T-helper 1 cell treated with Interleukin-12 subunit alpha and Interleukin-12 subunit beta and Interleukin-4 antibody, amounts not matched to agents 30 ng/mL and 1 ng/mL, for 36 hours (primary cell): ENCODE measurements at regions not wholly inside any gene's neighbourhood (a gene's known extent, or its start where the extent isn't known, plus 50 kb on each side); places are given as distances from the start of the nearest gene placed in this dataset.
"Not testable (repeated sequence)": the region's sequence is repeated elsewhere in the genome, so short reads cannot be mapped to it uniquely, and the experiment has no call there.

Experiments
- intact Hi-C: fragments of 100-400 bp; cut with micrococcal nuclease; formaldehyde crosslinking; loops from one replicate; pipeline ENCODE4 v1.15.1; 2024

GRCh38 chr10:61016007-61016406 is 72.0 kb upstream of the RHOBTB1 start:
- intact Hi-C loops, result no loop called here

DNA sequence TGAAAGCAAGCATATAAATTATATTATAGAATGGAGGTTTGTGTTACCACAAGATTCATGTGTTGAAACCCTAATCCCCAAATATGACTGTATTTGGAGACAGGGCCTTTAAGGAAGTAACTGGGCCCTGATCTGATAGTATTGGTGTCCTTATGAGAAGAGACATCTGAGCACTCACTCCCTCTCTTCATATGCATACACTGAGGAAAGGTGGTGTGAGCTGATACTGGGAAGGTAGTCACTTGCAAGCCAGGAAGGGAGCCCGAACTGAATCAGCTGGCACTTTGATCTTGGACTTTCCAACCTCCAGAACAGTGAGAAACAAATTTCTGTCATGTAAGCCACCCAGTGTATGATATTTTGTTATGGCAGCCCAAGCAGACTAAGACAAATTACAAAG is 66.9 kb upstream of the RHOBTB1 start:
- intact Hi-C loops, result no loop called here

DNA sequence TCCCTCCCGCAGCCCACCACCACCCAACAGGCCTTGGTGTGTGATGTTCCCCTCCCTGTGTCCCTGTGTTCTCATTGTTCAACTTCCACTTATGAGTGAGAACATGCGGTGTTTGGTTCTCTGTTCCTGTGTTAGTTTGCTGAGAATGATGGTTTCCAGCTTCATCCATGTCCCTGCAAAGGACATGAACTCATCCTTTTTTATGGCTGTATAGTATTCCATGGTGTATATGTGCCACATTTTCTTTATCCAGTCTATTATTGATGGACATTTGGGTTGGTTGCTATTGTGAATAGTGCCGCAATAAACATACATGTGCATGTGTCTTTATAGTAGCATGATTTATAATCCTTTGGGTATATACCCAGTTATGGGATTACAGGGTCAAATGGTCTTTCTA is 59.1 kb upstream of the RHOBTB1 start:
- intact Hi-C loops, result not testable (repeated sequence)

GRCh38 chr10:61001731-61002122 is 57.7 kb upstream of the RHOBTB1 start:
- intact Hi-C loops, result no loop called here

- intact Hi-C loops, result no loop called here
These were observed 57.1 kb upstream of the RHOBTB1 start for GRCh38 chr10:61000769-61001730.

GRCh38 chr10:60998932-60999331 is 54.9 kb upstream of the RHOBTB1 start:
- intact Hi-C loops, result no loop called here

DNA sequence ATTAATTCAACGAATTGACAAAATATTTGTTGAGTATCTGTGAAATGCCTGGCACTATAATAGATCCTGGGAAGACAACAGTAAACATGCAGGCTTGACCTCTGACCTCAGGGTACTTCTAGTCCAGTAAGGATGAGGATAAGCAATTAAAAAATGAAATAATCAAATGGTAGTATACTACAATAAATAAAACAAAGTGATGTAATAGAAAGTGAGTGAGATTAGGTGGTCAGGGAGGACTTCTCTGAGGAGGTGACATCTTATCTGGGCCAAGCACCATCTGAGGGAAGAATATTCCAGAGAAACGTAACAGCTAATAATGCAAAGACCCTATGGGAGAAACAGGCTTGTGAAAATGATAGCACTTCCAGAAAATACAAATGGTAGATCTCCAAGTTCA is 50.1 kb upstream of the RHOBTB1 start:
- intact Hi-C loops, result no loop called here
